Sigmoid colon (tissue), 6 donors: ENCODE measurements at regions not wholly inside any gene's neighbourhood (a gene's known extent, or its start where the extent isn't known, plus 50 kb on each side); places are given as distances from the start of the nearest gene placed in this dataset.

Source experiments
- DNase-seq: peaks from one replicate; pipeline ENCODE4 v3.0.0-alpha.2; 2019
- H3K27ac ChIP-seq, 4 donors: fragments of 200-600 bp; sonication (generic); one replicate each; pipeline ENCODE4 v1.5.1; 2016 to 2019; ENCODE audit warnings: mild to moderate bottlenecking in 1 of 4
- H3K27me3 ChIP-seq, 3 donors: fragments of 200-600 bp; sonication (generic); one replicate each; pipeline ENCODE4 v1.5.1; 2019; ENCODE audit warnings: mild to moderate bottlenecking in 1 of 3
- H3K36me3 ChIP-seq, 4 donors: fragments of 200-600 bp; sonication (generic); one replicate each; pipeline ENCODE4 v1.5.1; 2016 to 2019
- H3K4me1 ChIP-seq, 4 donors: fragments of 200-600 bp; sonication (generic); one replicate each; pipeline ENCODE4 v1.5.1; 2017 to 2019
- H3K4me3 ChIP-seq, 4 donors: fragments of 200-600 bp; sonication (generic); one replicate each; pipeline ENCODE4 v1.5.1; 2017 to 2019; ENCODE audit warnings: mild to moderate bottlenecking in 2 of 4, moderate library complexity in 1 of 4
- H3K9me3 ChIP-seq, 4 donors: fragments of 200-600 bp in 3 of 4; sonication (generic) in 3 of 4; one replicate each; pipeline versions ENCODE4 v1.5.1 to v1.6.1; 2013 to 2019
- CTCF ChIP-seq, 4 experiments: fragments of 450-650 bp in 3 of 4; fragments of 200-600 bp in 1 of 4; IDR thresholded peaks; one replicate each; pipeline ENCODE4 v1.5.1; 2016 to 2019; ENCODE audit warnings: antibody characterized with exemption in 4 of 4, mild to moderate bottlenecking in 3 of 4, moderate library complexity in 2 of 4
- EP300 ChIP-seq, 4 donors: sonication (generic); formaldehyde crosslinking; IDR thresholded peaks; one replicate each; pipeline ENCODE4 v1.6.1; 2017; ENCODE audit warnings: antibody characterized with exemption in 4 of 4
- POLR2A ChIP-seq, 2 donors: fragments of 450-650 bp; IDR thresholded peaks; one replicate each; pipeline ENCODE4 v1.6.1; 2016; ENCODE audit warnings: antibody characterized with exemption in 2 of 2, mild to moderate bottlenecking in 2 of 2, moderate library complexity in 2 of 2
- POLR2AphosphoS5 ChIP-seq, 4 donors: sonication (generic); formaldehyde crosslinking; IDR thresholded peaks; one replicate each; pipeline ENCODE4 v1.6.1; 2017; ENCODE audit warnings: antibody characterized with exemption in 4 of 4
- WGBS, 2 donors: extraction: QIAGEN DNeasy Blood & Tissue Kit; methylation state at CpG; one replicate each; pipeline ENCODE4 v1.1.7; 2013; 5-methylcytosine and 5-hydroxymethylcytosine counted together
- intact Hi-C: fragments of 100-400 bp; cut with DNase I; formaldehyde crosslinking; loops from one replicate; pipeline ENCODE4 v1.15.1; 2023
- donor health status: healthy with polysubstance abuse.
- donor health status: healthy.

DNA sequence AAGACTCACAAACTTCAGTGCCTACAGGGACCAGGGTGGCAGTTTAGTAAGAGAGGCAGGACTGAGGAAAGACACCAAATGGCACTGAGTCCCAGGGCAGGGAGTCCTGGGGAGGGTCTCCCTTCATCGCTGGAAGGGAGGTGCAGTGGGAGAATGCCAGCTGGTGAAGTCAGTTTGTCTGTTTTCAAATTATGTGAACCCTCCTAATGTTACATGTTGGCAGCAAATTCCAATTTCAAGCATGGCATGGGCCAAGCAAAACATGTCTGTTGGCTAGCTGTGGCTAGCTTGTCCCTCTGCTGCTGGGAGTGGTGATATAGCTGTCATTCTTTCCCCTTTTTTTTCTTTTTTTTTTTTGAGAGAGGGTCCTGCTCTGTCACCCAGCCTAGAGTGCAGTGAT lies 55.9 kb upstream of the HAAO start:
- Histone ChIP-seq H3K4me1 (peaks cover 0 to 42% (median 33%) of the 10 kb centered on the region in 4 donors), H3K27me3 (no peaks in the 10 kb centered on the region), H3K27ac (no peak overlapping the region), H3K36me3 (no peaks in the 10 kb centered on the region), H3K4me3 (no peak overlapping the region), H3K9me3 (no peaks in the 10 kb centered on the region)
- no peak for DNase-seq
- TF ChIP-seq CTCF (IDR thresholded peaks at IDR 0.05) (no peak), POLR2A (IDR thresholded peaks at IDR 0.05) (no peak), EP300 (IDR thresholded peaks at IDR 0.05) (no peak), POLR2AphosphoS5 (IDR thresholded peaks at IDR 0.05) (no peak)
- intact Hi-C loops, result loop anchor here (5.0 kb wide), 1 partner anchor 84 kb away; no protein-coding TSS in a partner anchor
- WGBS, 2 donors, result 95 to 96% methylated on average over 1 of the region's 1 CpG

GRCh38 chr2:42847596-42848151 lies 55.3 kb upstream of the HAAO start:
- H3K4me1 ChIP-seq, result peaks cover 0 to 47% (median 38%) of the 10 kb centered on the region in 4 donors
- 89 to 92% methylated on average over 9 of the region's 9 CpGs for WGBS, 2 donors
- no peak overlapping the region for H3K27ac ChIP-seq
- intact Hi-C loops, result loop anchor here (5.0 kb wide), 1 partner anchor 85 kb away; no protein-coding TSS in a partner anchor
- no peaks in the 10 kb centered on the region for H3K36me3 ChIP-seq
- no peak overlapping the region for H3K4me3 ChIP-seq
- no peak for DNase-seq
- no peak for TF ChIP-seq POLR2A (IDR thresholded peaks at IDR 0.05)
- TF ChIP-seq POLR2AphosphoS5 (IDR thresholded peaks at IDR 0.05), result no peak
- no peak for TF ChIP-seq EP300 (IDR thresholded peaks at IDR 0.05)
- TF ChIP-seq CTCF (IDR thresholded peaks at IDR 0.05), result no peak
- no peaks in the 10 kb centered on the region for H3K9me3 ChIP-seq
- H3K27me3 ChIP-seq, result no peaks in the 10 kb centered on the region

DNA sequence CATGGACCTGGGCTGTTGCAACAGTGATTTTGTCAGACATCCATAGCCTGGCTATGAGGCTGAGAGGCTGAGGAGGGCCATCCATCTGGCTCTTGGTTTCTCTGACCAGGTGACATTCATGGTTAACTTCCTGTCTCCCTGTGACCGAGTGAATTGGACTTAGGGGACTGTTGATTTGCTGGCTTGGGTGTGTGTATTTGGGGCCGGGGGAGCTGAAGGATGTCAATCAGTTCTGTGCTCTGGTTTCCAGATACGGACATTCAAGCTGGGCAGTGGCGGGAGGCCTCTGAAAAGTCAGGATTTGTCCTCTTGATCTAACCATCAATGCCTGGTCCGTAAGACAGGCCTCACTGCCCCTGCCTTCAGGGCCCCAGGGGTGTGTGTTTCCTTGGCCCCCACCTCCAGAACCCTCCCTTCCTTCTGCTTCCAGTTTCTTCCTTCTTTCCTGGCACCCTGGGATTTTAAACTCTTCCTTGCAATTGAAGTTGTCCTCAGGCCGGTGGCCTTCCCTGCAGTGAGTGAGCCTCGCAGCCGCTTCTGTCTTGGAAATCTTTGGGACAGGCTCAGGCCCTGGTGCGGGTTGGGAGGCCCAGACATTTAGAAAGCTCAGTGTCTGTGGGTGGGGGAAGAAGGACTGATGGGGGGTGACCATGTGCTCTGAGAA lies 54.7 kb upstream of the HAAO start:
- WGBS, 2 donors, result 94% methylated on average over 9 of the region's 9 CpGs
- Histone ChIP-seq H3K36me3 (no peaks in the 10 kb centered on the region), H3K27me3 (no peaks in the 10 kb centered on the region), H3K9me3 (no peaks in the 10 kb centered on the region), H3K27ac (peak overlapping the region in 3 of 4 donors; percentile 20 to 79 (median 71)), H3K4me3 (no peak overlapping the region), H3K4me1 (peaks cover 0 to 53% (median 42%) of the 10 kb centered on the region in 4 donors)
- no peak for DNase-seq
- intact Hi-C loops, result loop anchor here (5.0 kb wide), 1 partner anchor 85 kb away; no protein-coding TSS in a partner anchor
- TF ChIP-seq POLR2A (IDR thresholded peaks at IDR 0.05), result no peak
- TF ChIP-seq POLR2AphosphoS5 (IDR thresholded peaks at IDR 0.05), result no peak
- TF ChIP-seq CTCF (IDR thresholded peaks at IDR 0.05), result no peak
- TF ChIP-seq EP300 (IDR thresholded peaks at IDR 0.05), result no peak

DNA sequence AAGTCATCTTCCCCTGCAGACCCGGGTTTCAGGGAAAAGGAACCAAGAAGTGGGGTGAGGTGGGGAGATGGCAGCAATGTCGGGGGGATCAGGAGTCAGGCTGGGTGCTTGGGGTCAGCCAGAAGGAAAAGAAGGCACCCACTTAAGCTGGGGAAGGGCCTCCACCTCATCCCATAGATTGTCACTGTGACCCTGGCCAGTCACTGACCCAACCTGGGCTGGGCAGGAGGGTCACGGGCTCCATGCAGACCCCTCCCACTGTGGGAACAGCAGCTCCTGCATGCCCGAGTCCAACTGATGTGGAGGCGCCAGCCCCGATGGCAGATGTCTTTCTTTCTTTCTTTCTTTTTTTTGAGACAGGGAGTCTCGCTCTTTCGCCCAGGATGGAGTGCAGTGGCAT lies 53.6 kb upstream of the HAAO start:
- Histone ChIP-seq H3K36me3 (no peaks in the 10 kb centered on the region), H3K27me3 (no peaks in the 10 kb centered on the region), H3K9me3 (no peaks in the 10 kb centered on the region), H3K27ac (peak overlapping the region; percentile 71 to 79 (median 74)), H3K4me3 (no peak overlapping the region), H3K4me1 (peaks cover 0 to 55% (median 46%) of the 10 kb centered on the region in 4 donors)
- no peak for TF ChIP-seq CTCF (IDR thresholded peaks at IDR 0.05)
- intact Hi-C loops, result loop anchor here (5.0 kb wide), 1 partner anchor 86 kb away; no protein-coding TSS in a partner anchor
- DNase-seq, result no peak
- WGBS, 2 donors, result 85 to 88% methylated on average over 8 of the region's 8 CpGs
